PC-9 (cell line): ENCODE measurements at regions not wholly inside any gene's neighbourhood (a gene's known extent, or its start where the extent isn't known, plus 50 kb on each side); places are given as distances from the start of the nearest gene placed in this dataset.

Experiments
- EZH2 ChIP-seq: fragments of 200-600 bp; sonication (generic); IDR thresholded peaks from 2 replicates; pipeline ENCODE4 v1.8.0; 2017; ENCODE audit warnings: antibody characterized with exemption, low read depth
- TF ChIP-seq, protein P1 (sequence below): fragments of 200-600 bp; sonication (generic); conservative IDR thresholded peaks from 2 replicates; pipeline ENCODE4 v1.6.1; 2017; ENCODE audit warnings: mixed run types, antibody characterized with exemption, mild to moderate bottlenecking, moderate library complexity

DNA sequence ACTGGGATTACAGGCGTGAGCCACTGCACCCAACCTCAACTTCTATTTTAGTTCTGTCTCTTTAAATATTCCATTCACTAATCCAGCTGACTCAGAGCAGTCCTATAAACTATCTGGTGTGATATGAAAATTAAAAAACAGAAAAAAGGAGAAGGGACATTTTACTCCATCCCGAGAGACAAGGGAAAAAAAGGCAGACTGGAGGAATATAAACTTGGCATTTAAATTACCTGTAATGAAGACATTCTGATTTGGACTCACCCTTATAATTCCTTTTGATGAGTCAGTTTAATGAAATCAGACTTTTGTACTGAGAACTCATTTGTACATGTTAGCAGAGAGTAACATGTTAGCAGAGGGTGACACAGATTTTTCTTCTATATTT lies 74.8 kb upstream of the RIOK3 start:
- TF ChIP-seq, protein P1, sequence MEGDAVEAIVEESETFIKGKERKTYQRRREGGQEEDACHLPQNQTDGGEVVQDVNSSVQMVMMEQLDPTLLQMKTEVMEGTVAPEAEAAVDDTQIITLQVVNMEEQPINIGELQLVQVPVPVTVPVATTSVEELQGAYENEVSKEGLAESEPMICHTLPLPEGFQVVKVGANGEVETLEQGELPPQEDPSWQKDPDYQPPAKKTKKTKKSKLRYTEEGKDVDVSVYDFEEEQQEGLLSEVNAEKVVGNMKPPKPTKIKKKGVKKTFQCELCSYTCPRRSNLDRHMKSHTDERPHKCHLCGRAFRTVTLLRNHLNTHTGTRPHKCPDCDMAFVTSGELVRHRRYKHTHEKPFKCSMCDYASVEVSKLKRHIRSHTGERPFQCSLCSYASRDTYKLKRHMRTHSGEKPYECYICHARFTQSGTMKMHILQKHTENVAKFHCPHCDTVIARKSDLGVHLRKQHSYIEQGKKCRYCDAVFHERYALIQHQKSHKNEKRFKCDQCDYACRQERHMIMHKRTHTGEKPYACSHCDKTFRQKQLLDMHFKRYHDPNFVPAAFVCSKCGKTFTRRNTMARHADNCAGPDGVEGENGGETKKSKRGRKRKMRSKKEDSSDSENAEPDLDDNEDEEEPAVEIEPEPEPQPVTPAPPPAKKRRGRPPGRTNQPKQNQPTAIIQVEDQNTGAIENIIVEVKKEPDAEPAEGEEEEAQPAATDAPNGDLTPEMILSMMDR: no peak
- no peak for TF ChIP-seq EZH2
